HCT116 (cell line): ENCODE measurements at regions not wholly inside any gene's neighbourhood (a gene's known extent, or its start where the extent isn't known, plus 50 kb on each side); places are given as distances from the start of the nearest gene placed in this dataset.

Experiments used
- EGR1 ChIP-seq: IDR thresholded peaks from 2 replicates; pipeline ENCODE4 v1.6.1; 2012; ENCODE audit warnings: low read depth
- POLR2A ChIP-seq: IDR thresholded peaks from 2 replicates; pipeline ENCODE4 v1.7.0; 2011; ENCODE audit warnings: borderline replicate concordance; ENCODE audit not compliant: insufficient read depth, insufficient read length; ENCODE audit errors: extremely low read depth
- POLR2AphosphoS5 ChIP-seq: IDR thresholded peaks from 2 replicates; pipeline ENCODE4 v1.6.1; 2011; ENCODE audit warnings: mild to moderate bottlenecking, low read depth, low read length, moderate library complexity
- SIN3A ChIP-seq: IDR thresholded peaks from 2 replicates; pipeline ENCODE4 v1.6.1; 2012; ENCODE audit warnings: low read depth
- SP1 ChIP-seq: IDR thresholded peaks from 2 replicates; pipeline ENCODE4 v1.6.1; 2012; ENCODE audit warnings: low read depth
- YY1 ChIP-seq: IDR thresholded peaks from 2 replicates; pipeline ENCODE4 v1.6.1; 2011; ENCODE audit warnings: low read length, low read depth, moderate library complexity, mild to moderate bottlenecking; ENCODE audit not compliant: insufficient replicate concordance; ENCODE audit errors: extremely low read depth
- TF ChIP-seq, protein P1 (sequence below): IDR thresholded peaks from 2 replicates; pipeline ENCODE4 v1.6.1; 2011; ENCODE audit warnings: mild to moderate bottlenecking, low read length, moderate library complexity; ENCODE audit not compliant: insufficient replicate concordance; ENCODE audit errors: extremely low read depth
- TF ChIP-seq, protein P2 (sequence below), 3 experiments: fragments of 200-600 bp in 1 of 3; sonication (generic) in 1 of 3; IDR thresholded peaks in 2 of 3; conservative IDR thresholded peaks in 1 of 3; 2 replicates each; pipeline ENCODE4 v1.5.1; 2012 to 2017; ENCODE audit warnings: low read depth in 2 of 3, low read length in 2 of 3, antibody characterized with exemption in 1 of 3, borderline replicate concordance in 1 of 3, control low read depth in 1 of 3, mild to moderate bottlenecking in 1 of 3, mixed read lengths in 1 of 3, mixed run types in 1 of 3, moderate library complexity in 1 of 3; ENCODE audit not compliant: insufficient read depth in 1 of 3

DNA sequence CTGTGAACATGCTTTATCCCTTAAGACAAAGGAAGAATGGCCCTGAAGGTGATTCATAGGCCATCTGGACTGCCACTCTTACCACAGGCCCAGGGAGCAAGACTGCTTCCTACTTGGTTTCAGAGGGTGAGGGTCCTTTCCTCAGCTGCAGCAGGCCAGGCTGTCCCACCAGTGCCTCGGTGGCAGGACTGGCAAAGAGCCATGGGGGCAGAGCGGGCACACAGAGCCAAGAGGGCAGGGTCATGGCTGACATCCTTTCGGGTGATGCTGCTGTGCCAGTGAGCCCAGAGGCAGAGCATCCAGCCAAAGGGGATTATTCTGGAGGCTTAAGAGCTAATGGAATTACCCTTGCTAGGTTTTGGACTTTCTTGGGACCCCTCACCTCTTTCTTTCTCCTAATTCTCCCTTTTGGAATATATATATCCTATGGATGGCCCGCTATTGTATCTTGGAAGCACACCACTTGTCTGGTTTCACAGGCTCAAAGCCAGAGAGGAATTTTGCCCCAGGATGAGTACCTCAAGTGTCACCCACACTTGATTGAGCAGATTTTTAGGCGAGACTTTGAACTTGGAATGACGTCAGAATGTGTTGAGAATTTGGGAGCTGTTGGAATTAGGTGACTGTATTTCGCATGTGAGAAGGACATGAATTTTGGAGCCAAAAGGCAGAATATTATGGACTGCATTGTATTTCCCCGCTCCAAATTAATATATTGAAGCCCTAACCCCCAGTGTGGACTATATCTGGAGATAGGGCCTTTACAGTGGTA lies 180.6 kb downstream of the BARX1 start:
- TF ChIP-seq, protein P1, sequence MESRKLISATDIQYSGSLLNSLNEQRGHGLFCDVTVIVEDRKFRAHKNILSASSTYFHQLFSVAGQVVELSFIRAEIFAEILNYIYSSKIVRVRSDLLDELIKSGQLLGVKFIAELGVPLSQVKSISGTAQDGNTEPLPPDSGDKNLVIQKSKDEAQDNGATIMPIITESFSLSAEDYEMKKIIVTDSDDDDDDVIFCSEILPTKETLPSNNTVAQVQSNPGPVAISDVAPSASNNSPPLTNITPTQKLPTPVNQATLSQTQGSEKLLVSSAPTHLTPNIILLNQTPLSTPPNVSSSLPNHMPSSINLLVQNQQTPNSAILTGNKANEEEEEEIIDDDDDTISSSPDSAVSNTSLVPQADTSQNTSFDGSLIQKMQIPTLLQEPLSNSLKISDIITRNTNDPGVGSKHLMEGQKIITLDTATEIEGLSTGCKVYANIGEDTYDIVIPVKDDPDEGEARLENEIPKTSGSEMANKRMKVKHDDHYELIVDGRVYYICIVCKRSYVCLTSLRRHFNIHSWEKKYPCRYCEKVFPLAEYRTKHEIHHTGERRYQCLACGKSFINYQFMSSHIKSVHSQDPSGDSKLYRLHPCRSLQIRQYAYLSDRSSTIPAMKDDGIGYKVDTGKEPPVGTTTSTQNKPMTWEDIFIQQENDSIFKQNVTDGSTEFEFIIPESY, result no peak
- TF ChIP-seq SIN3A, result no peak
- TF ChIP-seq, protein P2, sequence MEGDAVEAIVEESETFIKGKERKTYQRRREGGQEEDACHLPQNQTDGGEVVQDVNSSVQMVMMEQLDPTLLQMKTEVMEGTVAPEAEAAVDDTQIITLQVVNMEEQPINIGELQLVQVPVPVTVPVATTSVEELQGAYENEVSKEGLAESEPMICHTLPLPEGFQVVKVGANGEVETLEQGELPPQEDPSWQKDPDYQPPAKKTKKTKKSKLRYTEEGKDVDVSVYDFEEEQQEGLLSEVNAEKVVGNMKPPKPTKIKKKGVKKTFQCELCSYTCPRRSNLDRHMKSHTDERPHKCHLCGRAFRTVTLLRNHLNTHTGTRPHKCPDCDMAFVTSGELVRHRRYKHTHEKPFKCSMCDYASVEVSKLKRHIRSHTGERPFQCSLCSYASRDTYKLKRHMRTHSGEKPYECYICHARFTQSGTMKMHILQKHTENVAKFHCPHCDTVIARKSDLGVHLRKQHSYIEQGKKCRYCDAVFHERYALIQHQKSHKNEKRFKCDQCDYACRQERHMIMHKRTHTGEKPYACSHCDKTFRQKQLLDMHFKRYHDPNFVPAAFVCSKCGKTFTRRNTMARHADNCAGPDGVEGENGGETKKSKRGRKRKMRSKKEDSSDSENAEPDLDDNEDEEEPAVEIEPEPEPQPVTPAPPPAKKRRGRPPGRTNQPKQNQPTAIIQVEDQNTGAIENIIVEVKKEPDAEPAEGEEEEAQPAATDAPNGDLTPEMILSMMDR (IDR thresholded peaks at IDR 0.05 in 2 of 3, conservative IDR thresholded peaks at IDR 0.05 in 1 of 3; ENCODE audit: borderline replicate concordance in 1 of 3, insufficient read depth in 1 of 3, low read depth in 2 of 3, low read length in 2 of 3), result no peak
- TF ChIP-seq POLR2A, result no peak
- no peak for TF ChIP-seq EGR1
- TF ChIP-seq SP1, result no peak
- no peak for TF ChIP-seq POLR2AphosphoS5
- TF ChIP-seq YY1, result no peak
